HG03342 (cell line): ENCODE measurements at regions not wholly inside any gene's neighbourhood (a gene's known extent, or its start where the extent isn't known, plus 50 kb on each side); places are given as distances from the start of the nearest gene placed in this dataset.
A peak's percentile ranks its signal among the peaks of the same experiment; 100 is the strongest.

Source experiments
- ATAC-seq: cut with Tn5 transposase; IDR thresholded peaks from one replicate; pipeline ENCODE4 v1.9.1; 2021; ENCODE audit warnings: mild to moderate bottlenecking, moderate library complexity; ENCODE audit not compliant: unreplicated experiment

DNA sequence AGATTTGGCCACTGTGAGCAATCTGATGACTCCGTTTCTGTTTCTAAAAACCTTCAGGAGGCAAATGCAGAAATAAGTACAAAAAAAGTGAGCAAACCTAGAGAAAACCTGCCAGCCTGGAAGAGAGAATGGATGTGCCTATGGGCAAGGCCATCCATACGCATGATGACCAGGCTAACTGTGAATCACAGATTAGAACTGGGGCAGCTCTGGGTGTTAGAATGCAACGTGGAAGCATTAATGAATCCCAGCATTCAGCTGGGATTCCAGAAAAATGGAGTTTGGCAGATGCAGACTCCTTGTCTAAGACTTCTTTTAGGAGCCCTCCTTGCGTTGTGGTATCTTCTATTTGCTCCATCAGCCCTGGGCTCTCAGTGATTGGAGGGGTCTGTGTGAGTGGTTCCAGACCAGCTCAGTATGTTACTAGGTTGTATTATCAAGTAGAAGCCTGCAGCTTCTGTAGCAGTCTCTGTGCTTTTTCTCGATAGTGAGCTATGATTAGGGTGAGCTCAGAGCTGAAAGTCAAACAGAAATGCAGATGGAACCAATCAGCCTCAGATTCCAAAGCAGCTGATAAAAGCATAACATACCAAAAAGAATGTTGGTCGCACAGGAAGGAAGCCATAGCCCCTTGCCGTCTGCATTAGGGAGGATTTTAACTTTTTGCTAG, 154.0 kb downstream of the PSMG1 start:
- no peak for ATAC-seq

DNA sequence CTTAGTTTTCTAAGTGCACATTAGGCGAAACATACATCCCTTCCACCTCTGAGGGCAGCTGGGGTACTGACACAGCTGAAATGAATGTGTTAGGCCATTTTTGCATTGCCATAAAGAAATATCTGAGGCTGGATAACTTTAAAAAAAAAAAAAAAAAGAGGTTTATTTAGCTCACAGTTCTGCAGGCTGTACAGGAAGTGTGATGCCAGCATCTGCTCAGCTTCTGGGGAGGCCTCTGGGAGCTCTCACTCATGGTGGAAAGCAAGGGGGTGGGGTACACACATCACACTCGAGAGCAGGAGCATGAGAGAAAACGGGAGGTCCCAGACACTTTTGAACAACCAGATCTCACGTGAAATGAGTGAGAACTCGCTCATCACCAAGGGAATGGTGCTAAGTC, 158.1 kb downstream of the PSMG1 start:
- ATAC-seq, result no peak

GRCh38 chr21:39024538-39024937, 158.7 kb downstream of the PSMG1 start:
- ATAC-seq, result no peak

GRCh38 chr21:39022863-39023693, 160.2 kb downstream of the PSMG1 start:
- ATAC-seq, result no peak

- ATAC-seq, result no peak
Measured at GRCh38 chr21:39022466-39022862, 160.8 kb downstream of the PSMG1 start.

GRCh38 chr21:39022035-39022434, 161.2 kb downstream of the PSMG1 start:
- no peak for ATAC-seq

DNA sequence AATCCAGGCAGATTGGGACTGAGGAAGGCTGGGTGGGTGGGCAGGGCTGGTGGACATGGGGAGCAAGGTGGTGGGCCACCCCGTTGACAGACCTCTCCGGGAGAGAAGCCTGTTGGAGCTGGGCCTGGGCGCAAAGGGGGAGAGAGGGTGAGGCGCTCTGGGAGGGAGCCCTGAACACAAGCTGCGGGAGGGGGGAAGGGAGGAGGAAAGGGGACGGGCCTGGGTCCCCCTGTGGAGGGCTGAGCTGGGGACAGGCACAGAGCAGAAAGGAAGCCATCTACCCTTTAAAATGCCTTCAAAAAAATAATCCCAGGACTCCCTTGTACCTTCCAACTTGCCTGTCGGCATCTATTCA, 161.8 kb downstream of the PSMG1 start:
- no peak for ATAC-seq

DNA sequence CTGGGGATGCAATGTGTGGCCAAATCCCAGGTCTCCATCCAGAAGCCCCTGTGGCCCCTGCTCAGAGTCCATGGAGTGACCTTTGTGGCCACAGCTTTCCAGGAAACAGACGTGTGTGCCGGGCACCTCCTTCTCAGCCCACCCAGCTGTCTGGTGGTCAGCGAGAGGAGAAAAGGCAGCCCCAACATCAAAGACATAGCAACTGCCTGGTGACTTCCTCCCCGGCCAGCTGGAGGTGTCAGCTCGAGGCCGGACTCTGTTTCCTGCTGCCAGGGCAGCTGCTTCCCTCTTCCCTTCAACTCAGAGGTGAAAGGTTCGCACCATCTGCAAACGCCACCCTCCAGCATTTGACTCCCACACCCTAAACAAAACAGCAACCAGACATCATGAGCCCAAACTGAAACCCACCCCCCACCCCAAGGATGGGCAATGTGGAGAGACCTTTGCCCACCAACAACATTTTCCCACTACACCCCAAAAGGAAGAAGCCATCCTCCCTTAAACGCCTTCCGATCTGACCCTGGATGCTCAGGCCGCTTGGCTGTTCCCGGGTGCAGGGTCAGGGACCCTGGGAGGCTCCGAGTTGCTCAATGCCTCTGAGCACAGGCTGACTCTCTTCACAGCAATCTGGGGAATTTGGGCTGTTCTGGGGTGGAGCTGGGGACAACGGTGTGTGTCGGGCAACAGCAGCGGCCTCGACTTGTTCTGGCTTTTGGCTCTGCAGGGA, 162.3 kb downstream of the PSMG1 start:
- no peak for ATAC-seq

DNA sequence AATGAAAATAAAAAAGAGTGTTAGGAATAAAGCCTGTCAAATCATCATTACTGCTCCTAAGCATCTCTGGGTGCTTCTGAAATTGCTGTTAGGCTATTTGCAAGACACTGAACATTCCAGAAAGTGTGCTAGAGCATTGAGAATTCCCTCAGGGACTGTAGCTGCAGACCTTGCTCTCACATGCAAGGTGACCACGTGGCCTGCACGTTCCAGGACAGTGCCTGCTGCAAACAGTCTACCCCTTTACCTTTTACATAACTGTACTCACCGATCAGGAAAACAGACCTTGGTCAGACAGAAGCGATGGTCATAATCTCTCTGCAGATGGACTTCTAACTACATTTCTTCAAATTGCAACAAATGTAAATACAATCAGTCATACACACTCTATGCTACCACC, 164.5 kb downstream of the PSMG1 start:
- ATAC-seq, result no peak

DNA sequence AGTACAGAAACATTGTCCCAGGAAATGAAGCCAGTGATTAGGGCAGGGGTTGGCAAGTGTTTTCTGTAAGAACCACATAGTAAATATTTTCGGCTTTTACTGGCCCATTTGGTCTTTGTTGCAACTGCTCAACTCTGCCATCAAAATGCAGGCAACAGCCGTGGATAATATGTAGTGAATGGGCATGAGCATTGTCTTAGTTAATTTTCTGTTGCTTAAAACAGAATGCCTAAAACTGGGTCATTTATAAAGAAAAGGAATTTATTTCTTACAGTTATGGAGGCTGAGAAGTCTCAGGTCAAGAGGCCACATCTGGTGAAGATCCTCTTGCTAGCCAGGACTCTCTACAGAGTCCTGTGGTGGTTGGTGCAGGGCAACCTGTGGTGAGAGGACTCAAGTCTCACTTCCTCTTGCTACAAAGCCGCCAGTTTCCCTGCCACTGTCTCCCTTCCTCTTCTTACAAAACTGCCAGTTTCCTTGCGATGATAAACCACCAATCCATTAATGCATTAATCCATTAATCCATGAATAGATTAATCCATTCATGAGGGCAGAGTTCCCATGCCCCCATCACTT, 166.4 kb downstream of the PSMG1 start:
- ATAC-seq, result peak; percentile 80

- no peak for ATAC-seq
Measured at GRCh38 chr21:39014747-39015146, 168.5 kb downstream of the PSMG1 start.

- ATAC-seq, result no peak
Measured at GRCh38 chr21:39012326-39013230, 170.7 kb downstream of the PSMG1 start.

DNA sequence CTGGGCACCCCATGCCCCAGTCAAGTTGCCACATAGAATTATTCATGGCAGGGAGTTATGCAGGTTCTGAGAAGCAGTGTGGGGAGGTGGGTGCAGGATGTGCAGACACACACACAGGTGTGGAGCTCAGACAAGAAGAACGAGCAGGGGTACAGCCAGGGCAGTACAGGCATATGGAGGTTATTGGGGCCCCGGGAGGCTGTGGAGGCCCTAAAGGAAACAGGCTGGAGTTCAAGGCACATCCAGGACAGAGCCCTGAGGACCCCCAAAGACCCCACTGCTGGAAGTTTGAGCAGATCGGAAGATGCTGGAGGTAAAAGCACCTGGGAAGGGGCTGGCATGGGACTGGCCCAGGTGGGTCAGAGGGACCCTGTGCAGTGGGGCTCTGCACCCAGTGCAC, 171.3 kb downstream of the PSMG1 start:
- no peak for ATAC-seq

DNA sequence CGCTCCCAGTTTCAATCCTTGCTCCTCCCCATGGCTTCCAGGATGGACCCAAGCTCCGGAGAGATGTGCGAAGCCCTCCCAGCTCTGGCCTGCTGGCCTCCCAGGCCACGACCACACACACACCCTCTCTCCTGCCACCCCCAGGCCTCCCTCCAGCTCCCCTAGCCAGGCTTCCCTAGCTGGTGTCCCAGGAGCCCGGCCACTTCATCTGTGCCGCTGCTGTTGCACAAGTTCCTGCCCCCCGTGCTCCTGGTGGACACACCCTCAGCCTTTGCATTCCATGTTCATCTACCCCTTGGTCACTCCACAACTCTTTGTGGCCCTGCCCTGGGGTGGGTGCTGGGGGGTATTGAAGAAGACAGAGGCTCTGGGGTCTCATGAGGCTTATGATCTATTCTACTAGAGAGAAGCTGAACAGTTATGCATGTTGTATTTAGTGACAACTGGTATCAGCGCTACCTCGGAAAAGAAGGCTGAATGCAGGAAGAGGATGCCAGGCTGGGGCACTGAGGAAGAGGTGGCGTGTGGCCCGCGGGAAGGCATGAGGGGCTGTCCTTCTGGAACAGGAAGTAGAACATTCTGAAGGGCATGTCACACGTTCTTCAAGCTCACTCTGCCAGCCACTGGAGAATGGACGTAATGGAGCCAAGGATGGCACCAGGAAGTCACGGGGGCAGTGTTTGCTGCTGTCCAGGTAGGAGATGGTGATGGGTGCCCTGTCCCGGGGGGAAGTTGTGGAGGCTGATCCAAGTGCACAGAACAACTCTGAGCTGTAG, 172.4 kb downstream of the PSMG1 start:
- no peak for ATAC-seq

- ATAC-seq, result no peak
Measured at GRCh38 chr21:39009587-39010225, 173.5 kb downstream of the PSMG1 start.

DNA sequence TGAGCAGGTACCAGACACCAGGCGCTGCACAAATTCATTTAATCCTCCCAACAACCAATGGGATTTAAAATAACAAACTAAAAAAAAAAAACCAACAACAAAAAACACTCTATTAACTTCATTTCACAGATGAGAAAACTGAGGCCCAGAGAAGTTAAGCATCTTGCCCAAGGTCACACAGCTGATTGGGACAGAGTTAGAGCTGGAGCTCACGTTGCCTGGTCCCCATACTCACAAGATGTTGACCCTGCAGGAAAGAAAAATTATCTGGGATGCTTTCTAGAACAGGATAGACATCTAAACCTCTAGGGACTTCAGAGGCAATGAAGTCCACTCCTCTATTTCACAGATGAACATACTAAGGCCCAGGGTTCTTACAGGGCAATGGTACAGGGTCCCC, 175.3 kb downstream of the PSMG1 start:
- no peak for ATAC-seq

- ATAC-seq, result no peak
Measured at GRCh38 chr21:39007532-39007931, 175.7 kb downstream of the PSMG1 start.

- ATAC-seq, result no peak
Measured at GRCh38 chr21:39006571-39007311, 176.5 kb downstream of the PSMG1 start.

DNA sequence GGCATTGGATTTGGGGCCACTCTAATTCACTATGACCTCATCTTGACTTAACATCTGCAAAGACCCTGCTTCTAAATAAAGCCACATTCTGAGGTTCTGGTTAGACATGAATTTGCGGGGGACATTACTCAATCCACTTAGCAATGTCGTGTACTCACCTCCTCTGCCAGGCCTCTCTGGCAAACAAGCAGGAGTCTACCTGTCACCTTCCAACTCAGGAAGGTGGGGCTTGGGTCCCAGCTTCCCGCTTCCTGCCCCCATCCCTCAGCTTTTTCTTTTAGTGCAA, 177.8 kb downstream of the PSMG1 start:
- ATAC-seq, result no peak
